PFSK-1 (cell line): ENCODE measurements at regions not wholly inside any gene's neighbourhood (a gene's known extent, or its start where the extent isn't known, plus 50 kb on each side); places are given as distances from the start of the nearest gene placed in this dataset.

Source experiments
- FOXP2 ChIP-seq: optimal IDR thresholded peaks from 2 replicates; pipeline ENCODE3; 2011; ENCODE audit warnings: borderline replicate concordance, control low read depth, inconsistent platforms; ENCODE audit not compliant: insufficient read depth; ENCODE audit errors: extremely low read length, extremely low read depth
- POLR2AphosphoS5 ChIP-seq: IDR thresholded peaks from 2 replicates; pipeline ENCODE4 v1.6.1; 2012; ENCODE audit warnings: low read depth, mild to moderate bottlenecking, control low read depth, low read length, moderate library complexity
- REST ChIP-seq, 2 experiments: IDR thresholded peaks; 2 replicates each; pipeline versions ENCODE4 v1.6.1 to v1.8.0; 2011 to 2012; ENCODE audit warnings: low read depth in 2 of 2, low read length in 2 of 2, control low read depth in 1 of 2, inconsistent platforms in 1 of 2, mild to moderate bottlenecking in 1 of 2, moderate library complexity in 1 of 2; ENCODE audit not compliant: insufficient read depth in 1 of 2
- SIN3A ChIP-seq: IDR thresholded peaks from 2 replicates; pipeline ENCODE4 v1.6.1; 2012; ENCODE audit warnings: mild to moderate bottlenecking, low read length, moderate library complexity, borderline replicate concordance; ENCODE audit not compliant: insufficient read depth
- TAF1 ChIP-seq: IDR thresholded peaks from 2 replicates; pipeline ENCODE4 v1.6.1; 2012; ENCODE audit warnings: low read length, control low read depth, borderline replicate concordance; ENCODE audit not compliant: insufficient read depth

GRCh38 chr13:76764429-76764828 is 121.8 kb downstream of the KCTD12 start:
- no peak for TF ChIP-seq POLR2AphosphoS5
- no peak for TF ChIP-seq REST (IDR thresholded peaks at IDR 0.05; ENCODE audit: insufficient read depth in 1 of 2, low read depth in 2 of 2, low read length in 2 of 2)
- TF ChIP-seq TAF1: no peak
- TF ChIP-seq SIN3A: no peak
- TF ChIP-seq FOXP2: no peak
